Activated T-cell treated with anti-CD3 and anti-CD28 coated beads, Interleukin-2, amount 50 U/mL, for 4 hours (primary cell): ENCODE measurements at regions not wholly inside any gene's neighbourhood (a gene's known extent, or its start where the extent isn't known, plus 50 kb on each side); places are given as distances from the start of the nearest gene placed in this dataset.

ENCODE experiments used
- ATAC-seq, 2 donors: fragments of 200-7000 bp; cut with Tn5 transposase; one replicate each; pipeline ENCODE4 v1.10.0; 2021
- DNase-seq: peaks from one replicate; pipeline ENCODE4 v3.0.0-alpha.2; 2020
- H3K27me3 Mint-ChIP-seq: one replicate; pipeline ENCODE4 v1.8.0; 2021; ENCODE audit warnings: low read depth, mixed read lengths
- H3K36me3 Mint-ChIP-seq: one replicate; pipeline ENCODE4 v1.8.0; 2022; ENCODE audit warnings: mixed read lengths; ENCODE audit not compliant: insufficient read depth
- H3K4me1 Mint-ChIP-seq: one replicate; pipeline ENCODE4 v1.8.0; 2021; ENCODE audit warnings: low read depth, mixed read lengths
- H3K4me3 Mint-ChIP-seq: one replicate; pipeline ENCODE4 v1.8.0; 2021; ENCODE audit warnings: mild to moderate bottlenecking, moderate library complexity, mixed read lengths
- H3K9me3 Mint-ChIP-seq: one replicate; pipeline ENCODE4 v1.8.0; 2021; ENCODE audit warnings: mixed read lengths

DNA sequence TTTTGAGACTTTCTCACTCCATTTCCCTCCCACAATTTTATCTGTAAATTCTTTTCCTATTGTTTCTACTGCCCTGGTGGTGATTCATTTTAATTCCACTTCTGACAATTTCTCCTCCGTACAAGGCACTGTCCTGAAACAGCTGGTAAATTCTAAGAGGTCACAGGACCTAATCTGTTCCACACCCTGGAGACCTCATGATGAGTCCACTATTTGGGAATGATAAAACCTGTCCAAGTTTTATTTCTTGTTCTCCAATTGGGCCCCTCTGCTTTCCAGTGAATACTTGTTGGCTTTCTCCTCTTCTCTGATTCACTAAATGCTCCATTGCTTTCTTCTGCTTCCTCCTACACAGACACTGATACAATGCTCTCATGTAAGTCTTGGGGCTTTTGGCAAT, 343.1 kb upstream of the DUSP10 start:
- no peak for DNase-seq
- Mint-ChIP-seq H3K4me3 (no peak overlapping the region), H3K4me1 (no peaks in the 10 kb centered on the region), H3K9me3 (peaks cover 13% of the 10 kb centered on the region), H3K36me3 (no peaks in the 10 kb centered on the region), H3K27me3 (peaks cover 9% of the 10 kb centered on the region)
- ATAC-seq: no peak

- ATAC-seq (no peak), DNase-seq (no peak)
- Mint-ChIP-seq H3K4me3 (no peak overlapping the region), H3K36me3 (no peaks in the 10 kb centered on the region), H3K27me3 (peaks cover 9% of the 10 kb centered on the region), H3K4me1 (no peaks in the 10 kb centered on the region), H3K9me3 (peaks cover 13% of the 10 kb centered on the region)
Measured at GRCh38 chr1:222084048-222084447, 342.2 kb upstream of the DUSP10 start.

- peaks cover 6% of the 10 kb centered on the region for H3K27me3 Mint-ChIP-seq
- H3K36me3 Mint-ChIP-seq: no peaks in the 10 kb centered on the region
- no peak overlapping the region for H3K4me3 Mint-ChIP-seq
- no peaks in the 10 kb centered on the region for H3K4me1 Mint-ChIP-seq
- H3K9me3 Mint-ChIP-seq: peaks cover 13% of the 10 kb centered on the region
- ATAC-seq (no peak), DNase-seq (no peak)
Measured at GRCh38 chr1:222081859-222082258, 340.0 kb upstream of the DUSP10 start.

GRCh38 chr1:222079566-222079965, 337.7 kb upstream of the DUSP10 start:
- Mint-ChIP-seq H3K27me3 (no peaks in the 10 kb centered on the region), H3K4me1 (no peaks in the 10 kb centered on the region), H3K36me3 (no peaks in the 10 kb centered on the region), H3K9me3 (peaks cover 4% of the 10 kb centered on the region), H3K4me3 (no peak overlapping the region)
- ATAC-seq (no peak), DNase-seq (no peak)

- DNase-seq: no peak
- no peaks in the 10 kb centered on the region for H3K9me3 Mint-ChIP-seq
- H3K36me3 Mint-ChIP-seq: no peaks in the 10 kb centered on the region
- ATAC-seq: no peak
- H3K4me1 Mint-ChIP-seq: no peaks in the 10 kb centered on the region
- no peaks in the 10 kb centered on the region for H3K27me3 Mint-ChIP-seq
- H3K4me3 Mint-ChIP-seq: no peak overlapping the region
Measured at GRCh38 chr1:222077206-222077605, 335.3 kb upstream of the DUSP10 start.

GRCh38 chr1:222074317-222074716, 332.4 kb upstream of the DUSP10 start:
- Mint-ChIP-seq H3K4me3 (no peak overlapping the region), H3K27me3 (no peaks in the 10 kb centered on the region), H3K4me1 (no peaks in the 10 kb centered on the region), H3K36me3 (no peaks in the 10 kb centered on the region), H3K9me3 (no peaks in the 10 kb centered on the region)
- ATAC-seq (no peak), DNase-seq (no peak)

GRCh38 chr1:222073307-222073995, 331.6 kb upstream of the DUSP10 start:
- H3K27me3 Mint-ChIP-seq: no peaks in the 10 kb centered on the region
- no peaks in the 10 kb centered on the region for H3K9me3 Mint-ChIP-seq
- no peak for ATAC-seq
- H3K36me3 Mint-ChIP-seq: no peaks in the 10 kb centered on the region
- H3K4me3 Mint-ChIP-seq: no peak overlapping the region
- no peak for DNase-seq
- H3K4me1 Mint-ChIP-seq: no peaks in the 10 kb centered on the region

DNA sequence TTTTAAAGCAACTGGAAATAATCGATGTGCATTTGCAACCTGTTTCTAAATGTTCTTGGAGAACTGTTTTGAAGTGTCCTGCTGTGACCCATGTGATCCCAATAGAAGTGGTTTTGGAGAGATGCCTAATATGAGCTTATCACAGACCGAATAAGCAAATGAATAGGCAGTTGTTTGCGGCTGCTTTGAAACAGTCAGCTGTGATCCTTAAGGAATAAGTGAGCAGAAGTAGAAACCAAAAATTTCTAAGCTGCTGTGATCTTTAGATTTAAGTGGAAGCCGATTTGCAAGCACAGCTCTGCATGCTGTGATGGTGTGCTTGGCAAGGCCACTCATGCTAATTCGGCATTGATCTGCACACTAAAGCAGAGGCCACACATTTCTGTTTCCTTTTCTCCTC, 329.5 kb upstream of the DUSP10 start:
- Mint-ChIP-seq H3K4me1 (no peaks in the 10 kb centered on the region), H3K4me3 (no peak overlapping the region), H3K36me3 (no peaks in the 10 kb centered on the region), H3K27me3 (no peaks in the 10 kb centered on the region), H3K9me3 (no peaks in the 10 kb centered on the region)
- no peak for ATAC-seq
- no peak for DNase-seq

GRCh38 chr1:222068937-222069336, 327.0 kb upstream of the DUSP10 start:
- peaks cover 15% of the 10 kb centered on the region for H3K9me3 Mint-ChIP-seq
- ATAC-seq (no peak), DNase-seq (no peak)
- H3K36me3 Mint-ChIP-seq: no peaks in the 10 kb centered on the region
- H3K4me1 Mint-ChIP-seq: no peaks in the 10 kb centered on the region
- H3K27me3 Mint-ChIP-seq: no peaks in the 10 kb centered on the region
- H3K4me3 Mint-ChIP-seq: no peak overlapping the region

- Mint-ChIP-seq H3K4me3 (no peak overlapping the region), H3K36me3 (no peaks in the 10 kb centered on the region), H3K27me3 (no peaks in the 10 kb centered on the region), H3K9me3 (peaks cover 16% of the 10 kb centered on the region), H3K4me1 (no peaks in the 10 kb centered on the region)
- ATAC-seq: no peak
- DNase-seq: no peak
Measured at GRCh38 chr1:222068101-222068500, 326.2 kb upstream of the DUSP10 start.

DNA sequence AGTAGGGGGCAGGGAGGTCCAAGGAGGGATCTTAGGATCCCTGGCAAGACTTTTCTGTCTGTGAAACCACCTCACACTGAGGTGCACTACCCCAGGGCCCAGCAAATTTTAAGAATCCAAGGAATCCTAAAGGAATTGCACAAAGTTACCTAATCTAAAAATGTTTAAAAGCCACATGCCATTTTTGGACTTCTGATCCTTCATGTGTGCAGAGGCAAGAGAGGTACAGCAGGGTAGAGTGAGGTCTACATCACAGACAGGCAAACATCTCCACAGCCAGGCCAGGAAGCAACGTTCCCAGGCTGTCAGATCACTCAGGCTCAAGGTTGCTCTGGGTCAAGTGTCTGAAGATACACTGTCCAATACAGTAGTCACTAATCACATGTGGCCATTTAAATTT, 324.6 kb upstream of the DUSP10 start:
- no peak for DNase-seq
- Mint-ChIP-seq H3K27me3 (no peaks in the 10 kb centered on the region), H3K36me3 (no peaks in the 10 kb centered on the region), H3K4me1 (no peaks in the 10 kb centered on the region), H3K4me3 (no peak overlapping the region), H3K9me3 (peaks cover 16% of the 10 kb centered on the region)
- ATAC-seq: no peak

DNA sequence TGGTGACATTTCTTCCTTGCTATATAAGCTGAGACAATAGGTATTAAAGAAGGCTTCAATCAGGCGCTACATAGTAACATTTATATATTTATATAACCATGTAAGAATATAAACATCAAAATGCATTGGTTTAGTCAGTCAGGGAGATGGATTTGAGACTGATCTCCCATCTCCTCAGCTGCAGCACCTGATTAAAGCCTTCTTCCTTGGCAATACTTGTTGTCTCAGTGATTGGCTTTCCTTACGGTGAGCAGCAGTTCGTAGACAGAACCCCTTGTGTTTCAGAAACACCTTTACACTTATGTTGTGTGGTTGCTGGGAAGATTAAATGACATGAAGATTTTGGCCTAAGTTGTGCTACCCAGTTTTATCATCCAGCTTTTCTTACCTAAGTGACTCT, 323.3 kb upstream of the DUSP10 start:
- H3K27me3 Mint-ChIP-seq: no peaks in the 10 kb centered on the region
- no peak overlapping the region for H3K4me3 Mint-ChIP-seq
- H3K9me3 Mint-ChIP-seq: peaks cover 16% of the 10 kb centered on the region
- H3K4me1 Mint-ChIP-seq: no peaks in the 10 kb centered on the region
- ATAC-seq (no peak), DNase-seq (no peak)
- H3K36me3 Mint-ChIP-seq: no peaks in the 10 kb centered on the region

- no peak for DNase-seq
- H3K9me3 Mint-ChIP-seq: peaks cover 16% of the 10 kb centered on the region
- ATAC-seq: no peak
- H3K4me1 Mint-ChIP-seq: no peaks in the 10 kb centered on the region
- no peak overlapping the region for H3K4me3 Mint-ChIP-seq
- no peaks in the 10 kb centered on the region for H3K27me3 Mint-ChIP-seq
- H3K36me3 Mint-ChIP-seq: no peaks in the 10 kb centered on the region
Measured at GRCh38 chr1:222064388-222065211, 322.7 kb upstream of the DUSP10 start.

DNA sequence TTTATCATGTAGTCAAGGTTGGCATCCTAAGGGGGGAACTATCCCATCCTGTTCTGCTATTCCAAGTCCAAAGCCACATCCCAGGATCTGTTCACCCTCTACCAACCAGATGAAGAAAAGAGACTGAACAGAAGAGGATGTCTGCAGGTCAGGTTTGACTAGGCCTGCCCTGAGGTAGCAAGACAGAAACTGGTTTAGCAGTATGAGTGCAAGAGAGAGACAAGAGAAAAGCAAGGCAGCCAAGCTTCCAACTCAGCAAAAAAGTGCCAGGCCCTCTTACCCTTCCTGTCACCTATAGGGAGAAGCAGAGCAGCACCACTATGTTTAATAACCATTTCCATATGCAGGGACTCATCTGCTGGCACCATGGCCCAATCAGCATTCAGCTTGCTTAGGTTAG, 320.8 kb upstream of the DUSP10 start:
- DNase-seq (no peak), ATAC-seq (no peak)
- H3K4me1 Mint-ChIP-seq: no peaks in the 10 kb centered on the region
- no peak overlapping the region for H3K4me3 Mint-ChIP-seq
- no peaks in the 10 kb centered on the region for H3K27me3 Mint-ChIP-seq
- H3K36me3 Mint-ChIP-seq: no peaks in the 10 kb centered on the region
- peaks cover 16% of the 10 kb centered on the region for H3K9me3 Mint-ChIP-seq

GRCh38 chr1:222061711-222062359, 319.9 kb upstream of the DUSP10 start:
- ATAC-seq (no peak), DNase-seq (no peak)
- Mint-ChIP-seq H3K9me3 (peaks cover 16% of the 10 kb centered on the region), H3K36me3 (no peaks in the 10 kb centered on the region), H3K27me3 (no peaks in the 10 kb centered on the region), H3K4me3 (no peak overlapping the region), H3K4me1 (peaks cover 3% of the 10 kb centered on the region)
